HFF-Myc (cell line): ENCODE measurements at regions not wholly inside any gene's neighbourhood (a gene's known extent, or its start where the extent isn't known, plus 50 kb on each side); places are given as distances from the start of the nearest gene placed in this dataset.
"Not testable (repeated sequence)": the region's sequence is repeated elsewhere in the genome, so short reads cannot be mapped to it uniquely, and the experiment has no call there.

ENCODE experiments used
- DNase-seq: peaks from one replicate; pipeline ENCODE4 v3.0.0-alpha.2; 2011; ENCODE audit warnings: low read depth; ENCODE audit errors: extremely low read depth
- H3K4me3 ChIP-seq: replicated peaks from 2 replicates; pipeline ENCODE4 v1.5.1; 2011; ENCODE audit warnings: low read depth, mild to moderate bottlenecking, control low read depth, low read length
- CTCF ChIP-seq: IDR thresholded peaks from 2 replicates; pipeline ENCODE4 v1.5.1; 2012; ENCODE audit warnings: mild to moderate bottlenecking, low read depth, low read length, control low read depth; ENCODE audit errors: missing control alignments

GRCh38 chrX:51192104-51192503 is 140.5 kb upstream of the NUDT10 start:
- DNase-seq = no peak
- TF ChIP-seq CTCF = no peak
- H3K4me3 ChIP-seq = no peak overlapping the region

- DNase-seq = no peak
- TF ChIP-seq CTCF = no peak
- H3K4me3 ChIP-seq = no peak overlapping the region
Observed at GRCh38 chrX:51215266-51215665, 117.4 kb upstream of the NUDT10 start.

- TF ChIP-seq CTCF = no peak
- no peak overlapping the region for H3K4me3 ChIP-seq
- no peak for DNase-seq
Observed at GRCh38 chrX:51215856-51216255, 116.8 kb upstream of the NUDT10 start.

- no peak for TF ChIP-seq CTCF
- no peak for DNase-seq
- no peak overlapping the region for H3K4me3 ChIP-seq
Observed at GRCh38 chrX:51242212-51242611, 90.4 kb upstream of the NUDT10 start.

- DNase-seq = no peak
- TF ChIP-seq CTCF = no peak
- H3K4me3 ChIP-seq = no peak overlapping the region
Observed at GRCh38 chrX:51257490-51257889, 75.1 kb upstream of the NUDT10 start.

GRCh38 chrX:51262271-51262670 is 70.4 kb upstream of the NUDT10 start:
- not testable (repeated sequence) for DNase-seq

GRCh38 chrX:51272638-51273037 is 60.0 kb upstream of the NUDT10 start:
- no peak overlapping the region for H3K4me3 ChIP-seq
- TF ChIP-seq CTCF = no peak
- no peak for DNase-seq

More at GRCh38 chrX:51262271-51262670, 70.4 kb upstream of the NUDT10 start:
- H3K4me3 ChIP-seq = not testable (repeated sequence)
